ENCODE measurements at regions not wholly inside any gene's neighbourhood (a gene's known extent, or its start where the extent isn't known, plus 50 kb on each side); places are given as distances from the start of the nearest gene placed in this dataset.

DNA sequence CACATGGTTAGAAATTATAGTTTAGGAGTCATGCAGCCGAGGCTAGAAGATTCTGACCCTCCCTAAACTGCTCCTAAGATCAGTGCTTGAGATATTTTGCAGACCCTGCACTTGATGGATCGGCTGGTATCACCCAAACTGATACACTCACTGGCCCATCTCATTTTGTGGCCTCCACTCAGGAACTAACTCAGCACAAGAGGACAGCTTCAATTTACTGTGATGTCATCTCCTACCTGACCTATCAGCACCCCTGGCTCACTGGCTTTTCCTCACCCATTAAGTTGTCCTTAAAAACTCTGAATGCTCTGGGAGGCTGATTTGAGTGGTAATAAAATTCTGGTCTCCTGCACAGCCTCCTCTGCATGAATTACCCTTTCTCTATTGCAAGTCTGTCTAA lies 450.9 kb downstream of the PCDH10 start:
- no peak for TF ChIP-seq POLR2A (IDR thresholded peaks at IDR 0.05)
- TF ChIP-seq, protein P1, sequence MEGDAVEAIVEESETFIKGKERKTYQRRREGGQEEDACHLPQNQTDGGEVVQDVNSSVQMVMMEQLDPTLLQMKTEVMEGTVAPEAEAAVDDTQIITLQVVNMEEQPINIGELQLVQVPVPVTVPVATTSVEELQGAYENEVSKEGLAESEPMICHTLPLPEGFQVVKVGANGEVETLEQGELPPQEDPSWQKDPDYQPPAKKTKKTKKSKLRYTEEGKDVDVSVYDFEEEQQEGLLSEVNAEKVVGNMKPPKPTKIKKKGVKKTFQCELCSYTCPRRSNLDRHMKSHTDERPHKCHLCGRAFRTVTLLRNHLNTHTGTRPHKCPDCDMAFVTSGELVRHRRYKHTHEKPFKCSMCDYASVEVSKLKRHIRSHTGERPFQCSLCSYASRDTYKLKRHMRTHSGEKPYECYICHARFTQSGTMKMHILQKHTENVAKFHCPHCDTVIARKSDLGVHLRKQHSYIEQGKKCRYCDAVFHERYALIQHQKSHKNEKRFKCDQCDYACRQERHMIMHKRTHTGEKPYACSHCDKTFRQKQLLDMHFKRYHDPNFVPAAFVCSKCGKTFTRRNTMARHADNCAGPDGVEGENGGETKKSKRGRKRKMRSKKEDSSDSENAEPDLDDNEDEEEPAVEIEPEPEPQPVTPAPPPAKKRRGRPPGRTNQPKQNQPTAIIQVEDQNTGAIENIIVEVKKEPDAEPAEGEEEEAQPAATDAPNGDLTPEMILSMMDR (IDR thresholded peaks at IDR 0.05) = no peak

Measured in adrenal gland (tissue), 5 donors.